Lower leg skin (tissue), 3 donors: ENCODE measurements at regions not wholly inside any gene's neighbourhood (a gene's known extent, or its start where the extent isn't known, plus 50 kb on each side); places are given as distances from the start of the nearest gene placed in this dataset.

Experiments used
- POLR2A ChIP-seq, 2 donors: fragments of 450-650 bp; IDR thresholded peaks; one replicate each; pipeline ENCODE4 v1.6.1; 2016 to 2017; ENCODE audit warnings: antibody characterized with exemption in 2 of 2, mild to moderate bottlenecking in 1 of 2, moderate library complexity in 1 of 2
- TF ChIP-seq, protein P1 (sequence below), 3 donors: fragments of 450-650 bp; IDR thresholded peaks; one replicate each; pipeline ENCODE4 v1.5.1; 2016; ENCODE audit warnings: antibody characterized with exemption in 3 of 3, mild to moderate bottlenecking in 3 of 3, moderate library complexity in 2 of 3

DNA sequence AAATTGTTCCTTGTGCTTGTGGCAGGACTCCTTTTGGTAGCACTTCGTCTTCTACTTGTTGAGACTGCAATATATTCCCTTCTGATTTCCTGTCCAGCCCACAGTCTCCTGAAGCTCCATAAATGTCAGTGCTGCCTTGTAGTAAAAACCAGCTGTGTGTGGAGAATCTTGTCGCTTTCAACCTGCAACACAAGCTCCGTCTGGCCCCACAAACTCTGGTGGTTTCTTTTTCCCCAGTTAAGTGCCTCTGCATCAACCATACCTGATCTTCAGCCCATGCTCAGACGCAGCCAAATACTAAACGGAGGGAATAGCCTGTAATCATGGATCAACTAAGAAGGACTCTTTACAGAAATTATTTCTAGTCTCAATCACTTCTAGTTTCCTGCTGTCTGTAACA, 1133.3 kb upstream of the ADGRB3 start:
- TF ChIP-seq, protein P1, sequence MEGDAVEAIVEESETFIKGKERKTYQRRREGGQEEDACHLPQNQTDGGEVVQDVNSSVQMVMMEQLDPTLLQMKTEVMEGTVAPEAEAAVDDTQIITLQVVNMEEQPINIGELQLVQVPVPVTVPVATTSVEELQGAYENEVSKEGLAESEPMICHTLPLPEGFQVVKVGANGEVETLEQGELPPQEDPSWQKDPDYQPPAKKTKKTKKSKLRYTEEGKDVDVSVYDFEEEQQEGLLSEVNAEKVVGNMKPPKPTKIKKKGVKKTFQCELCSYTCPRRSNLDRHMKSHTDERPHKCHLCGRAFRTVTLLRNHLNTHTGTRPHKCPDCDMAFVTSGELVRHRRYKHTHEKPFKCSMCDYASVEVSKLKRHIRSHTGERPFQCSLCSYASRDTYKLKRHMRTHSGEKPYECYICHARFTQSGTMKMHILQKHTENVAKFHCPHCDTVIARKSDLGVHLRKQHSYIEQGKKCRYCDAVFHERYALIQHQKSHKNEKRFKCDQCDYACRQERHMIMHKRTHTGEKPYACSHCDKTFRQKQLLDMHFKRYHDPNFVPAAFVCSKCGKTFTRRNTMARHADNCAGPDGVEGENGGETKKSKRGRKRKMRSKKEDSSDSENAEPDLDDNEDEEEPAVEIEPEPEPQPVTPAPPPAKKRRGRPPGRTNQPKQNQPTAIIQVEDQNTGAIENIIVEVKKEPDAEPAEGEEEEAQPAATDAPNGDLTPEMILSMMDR (IDR thresholded peaks at IDR 0.05), result no peak
- TF ChIP-seq POLR2A (IDR thresholded peaks at IDR 0.05), result no peak
